ENCODE measurements at regions not wholly inside any gene's neighbourhood (a gene's known extent, or its start where the extent isn't known, plus 50 kb on each side); places are given as distances from the start of the nearest gene placed in this dataset.

DNA sequence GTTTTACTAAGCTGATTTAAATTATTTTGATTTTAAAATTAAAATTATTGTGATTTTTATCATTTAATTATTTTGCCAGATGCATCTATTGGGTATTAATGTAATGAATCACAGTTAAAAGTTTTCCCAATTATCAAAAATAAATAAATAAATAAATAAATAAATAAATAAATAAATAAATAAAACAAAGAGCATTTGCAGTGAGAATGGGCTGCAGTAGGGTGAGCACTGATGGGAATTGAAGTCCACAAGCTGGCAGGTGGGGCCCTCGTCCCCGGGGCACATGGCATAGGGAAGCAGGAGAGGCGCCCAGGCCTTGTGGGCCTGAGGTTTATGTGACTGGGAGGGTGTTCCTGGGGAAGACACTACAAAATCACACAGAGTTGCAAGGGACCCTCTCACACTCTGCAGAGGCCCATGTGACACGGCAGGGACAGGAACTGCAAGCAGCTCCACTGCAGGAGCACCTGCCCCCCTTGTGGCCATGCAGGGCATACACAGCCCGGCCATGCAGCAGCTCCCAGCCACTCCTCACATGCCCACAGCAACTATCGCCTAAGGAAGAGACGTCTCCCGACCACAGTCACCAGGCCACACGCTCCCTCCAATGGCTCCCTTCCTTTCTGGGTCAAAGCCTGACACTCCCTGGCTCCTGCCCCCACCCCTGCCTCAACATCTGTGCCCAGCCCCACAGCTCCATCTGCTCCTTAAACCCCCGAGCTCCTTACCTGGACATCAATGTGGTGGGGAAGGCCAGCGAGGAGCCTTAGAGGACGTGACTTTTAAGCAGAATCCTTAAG is 256.3 kb upstream of the SFSWAP start:
- TF ChIP-seq GATA3 (IDR thresholded peaks at IDR 0.05; ENCODE audit: low read depth, low read length), result no peak
- no peak for TF ChIP-seq GATA2 (IDR thresholded peaks at IDR 0.05; ENCODE audit: low read depth, low read length)
